AG04449 (cell line): ENCODE measurements at regions not wholly inside any gene's neighbourhood (a gene's known extent, or its start where the extent isn't known, plus 50 kb on each side); places are given as distances from the start of the nearest gene placed in this dataset.

Experiments
- CTCF ChIA-PET: fragments of 350-600 bp; formaldehyde crosslinking; extraction: SDS; loops from one replicate; lab custom pipeline; 2021; ENCODE audit warnings: antibody characterized with exemption; lab: Yijun Ruan, JAX
- POLR2A ChIA-PET: fragments of 400-600, 350-600 bp; formaldehyde crosslinking; extraction: SDS; loops from one replicate; lab custom pipeline; 2020; ENCODE audit warnings: antibody characterized with exemption, inconsistent platforms; lab: Yijun Ruan, JAX
- DNase-seq: peaks from one replicate; pipeline ENCODE4 v3.0.0-alpha.2; 2010; ENCODE audit warnings: low read depth, low spot score
- H3K4me3 ChIP-seq: 2 replicates; pipeline ENCODE4 v1.5.1; 2011; ENCODE audit warnings: low read depth, mild to moderate bottlenecking, control low read depth, low read length
- TF ChIP-seq, protein P1 (sequence below): IDR thresholded peaks from one replicate; pipeline ENCODE4 v1.5.1; 2011; ENCODE audit warnings: mild to moderate bottlenecking, moderate library complexity, low read length, control low read depth, inconsistent platforms; ENCODE audit not compliant: insufficient read depth; ENCODE audit errors: missing control alignments

- no peak overlapping the region for H3K4me3 ChIP-seq
- ChIA-PET CTCF (no interaction called here), POLR2A (no interaction called here)
- TF ChIP-seq, protein P1, sequence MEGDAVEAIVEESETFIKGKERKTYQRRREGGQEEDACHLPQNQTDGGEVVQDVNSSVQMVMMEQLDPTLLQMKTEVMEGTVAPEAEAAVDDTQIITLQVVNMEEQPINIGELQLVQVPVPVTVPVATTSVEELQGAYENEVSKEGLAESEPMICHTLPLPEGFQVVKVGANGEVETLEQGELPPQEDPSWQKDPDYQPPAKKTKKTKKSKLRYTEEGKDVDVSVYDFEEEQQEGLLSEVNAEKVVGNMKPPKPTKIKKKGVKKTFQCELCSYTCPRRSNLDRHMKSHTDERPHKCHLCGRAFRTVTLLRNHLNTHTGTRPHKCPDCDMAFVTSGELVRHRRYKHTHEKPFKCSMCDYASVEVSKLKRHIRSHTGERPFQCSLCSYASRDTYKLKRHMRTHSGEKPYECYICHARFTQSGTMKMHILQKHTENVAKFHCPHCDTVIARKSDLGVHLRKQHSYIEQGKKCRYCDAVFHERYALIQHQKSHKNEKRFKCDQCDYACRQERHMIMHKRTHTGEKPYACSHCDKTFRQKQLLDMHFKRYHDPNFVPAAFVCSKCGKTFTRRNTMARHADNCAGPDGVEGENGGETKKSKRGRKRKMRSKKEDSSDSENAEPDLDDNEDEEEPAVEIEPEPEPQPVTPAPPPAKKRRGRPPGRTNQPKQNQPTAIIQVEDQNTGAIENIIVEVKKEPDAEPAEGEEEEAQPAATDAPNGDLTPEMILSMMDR = no peak
- no peak for DNase-seq
Observed at GRCh38 chr2:37848451-37848850, 76.6 kb upstream of the RMDN2 start.

DNA sequence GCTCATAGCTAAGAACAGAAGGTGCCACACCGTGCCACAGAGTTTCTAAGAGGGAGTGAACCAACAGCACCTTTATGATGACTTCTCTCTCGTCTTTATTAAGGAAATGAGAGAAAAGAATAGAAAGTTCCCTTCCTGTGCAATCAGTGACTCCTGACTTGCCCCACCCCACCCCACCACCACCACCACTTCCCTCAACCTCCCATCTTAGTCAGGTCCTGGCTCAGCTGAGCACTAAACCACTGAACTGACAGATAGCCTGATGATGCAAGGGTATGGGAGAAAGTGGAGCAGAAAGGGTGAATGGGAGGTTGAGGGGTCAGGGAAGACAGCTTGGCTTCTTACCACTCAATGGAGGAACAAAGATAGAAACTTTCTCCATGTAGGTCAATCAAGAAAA is 75.2 kb upstream of the RMDN2 start:
- DNase-seq = no peak
- TF ChIP-seq, protein P1 = no peak
- ChIA-PET POLR2A (no interaction called here), CTCF (interaction anchor here (3.2 kb wide), 1 partner anchor 435 kb away, joined by 13 read pairs; no protein-coding TSS in a partner anchor)
- H3K4me3 ChIP-seq = no peak overlapping the region

DNA sequence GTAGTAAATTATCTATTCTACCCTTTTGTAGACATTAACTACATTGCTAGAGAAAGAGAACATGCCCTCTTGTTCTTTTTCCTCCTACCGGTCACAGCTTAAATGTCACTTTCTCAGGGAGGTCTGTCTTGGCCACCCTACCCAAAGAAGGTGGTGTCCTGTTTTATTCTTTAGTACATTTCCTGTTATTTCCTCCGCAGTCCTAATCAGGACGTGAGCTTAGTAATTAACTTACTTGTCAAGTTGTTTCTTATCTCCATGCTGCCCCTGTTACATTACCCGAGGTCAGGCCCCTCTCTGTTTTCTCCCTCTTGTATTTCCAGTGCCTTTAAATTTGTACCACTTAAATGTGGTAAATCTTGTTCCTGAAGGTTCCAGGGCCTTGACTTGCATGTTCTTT is 73.7 kb upstream of the RMDN2 start:
- no peak for DNase-seq
- TF ChIP-seq, protein P1 = no peak
- ChIA-PET POLR2A (no interaction called here), CTCF (interaction anchor here (0.8 to 3.2 kb wide), 5 partner anchors 26 to 455 kb away, joined by 3 to 13 read pairs (median 5); no protein-coding TSS in a partner anchor)
- no peak overlapping the region for H3K4me3 ChIP-seq

DNA sequence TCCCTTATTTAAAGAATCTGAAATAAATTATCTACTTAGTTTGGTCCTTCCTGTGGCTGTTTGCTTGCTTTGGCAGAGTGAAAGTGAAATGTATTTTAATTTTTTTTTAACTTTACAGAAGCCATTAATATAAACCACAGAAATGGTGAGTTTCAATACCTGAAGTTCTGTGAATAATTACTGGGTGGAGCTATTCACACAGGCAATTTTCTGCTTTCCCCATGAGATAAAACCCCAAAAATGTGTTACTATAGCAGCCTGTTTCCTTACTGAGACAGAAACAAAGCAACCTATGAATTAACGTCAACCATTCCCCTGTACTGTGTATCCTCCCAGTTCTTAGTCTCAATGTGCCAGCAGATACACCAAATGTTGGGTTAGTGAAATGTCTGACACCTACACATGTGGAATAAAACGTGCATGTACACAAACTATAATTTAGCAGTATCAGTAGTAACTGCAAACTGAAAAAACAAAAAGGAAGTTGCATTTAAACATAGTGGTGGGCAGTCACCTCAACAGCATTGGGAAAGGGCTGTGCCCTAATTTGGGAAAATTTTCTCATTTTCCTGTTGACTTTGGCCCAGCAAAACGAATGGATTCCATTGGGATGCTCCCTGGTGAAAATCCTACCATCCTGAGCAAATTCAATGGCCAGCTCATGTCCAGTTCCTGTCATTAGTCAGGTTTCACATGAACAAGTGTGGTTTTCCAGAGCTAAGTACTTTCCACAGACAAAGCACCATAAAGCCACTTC is 73.1 kb upstream of the RMDN2 start:
- TF ChIP-seq, protein P1 = no peak
- POLR2A ChIA-PET = no interaction called here
- CTCF ChIA-PET = interaction anchor here (0.8 to 3.2 kb wide), 5 partner anchors 25 to 456 kb away, joined by 3 to 13 read pairs (median 5); no protein-coding TSS in a partner anchor
- DNase-seq = no peak
- no peak overlapping the region for H3K4me3 ChIP-seq

- H3K4me3 ChIP-seq = no peak overlapping the region
- CTCF ChIA-PET = interaction anchor here (2.4 kb wide), 1 partner anchor 25 kb away, joined by 6 read pairs; no protein-coding TSS in a partner anchor
- no peak for DNase-seq
- TF ChIP-seq, protein P1 = no peak
- POLR2A ChIA-PET = no interaction called here
Observed at GRCh38 chr2:37852585-37853014, 72.5 kb upstream of the RMDN2 start.

DNA sequence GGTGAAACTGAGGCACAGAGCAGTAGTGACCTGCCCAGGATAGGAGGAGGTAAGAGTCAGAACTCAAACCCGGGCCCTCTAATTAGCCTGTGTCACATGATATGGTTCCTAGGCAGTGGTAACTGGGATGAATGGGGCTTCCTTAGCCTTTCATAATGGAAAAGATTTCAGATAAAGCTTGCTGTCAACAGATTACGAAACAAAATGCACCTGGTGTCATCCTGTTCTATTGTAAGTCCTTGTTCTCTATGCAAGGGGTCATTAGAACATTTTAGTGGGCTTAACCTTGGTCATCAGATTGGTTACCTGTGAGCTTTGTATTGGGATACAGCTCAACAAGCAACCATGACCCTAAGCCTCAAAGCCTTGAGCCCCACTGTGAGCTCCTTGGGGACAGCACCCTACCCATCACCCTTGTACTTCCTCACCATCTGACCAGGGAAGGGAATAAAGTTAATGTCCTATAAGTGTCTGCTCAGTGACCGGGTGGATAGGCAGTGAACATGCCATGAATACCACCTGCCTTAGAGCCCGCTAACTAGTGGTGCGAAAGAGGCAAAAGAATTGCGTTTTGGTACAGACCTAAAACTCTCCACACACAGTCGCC is 70.3 kb upstream of the RMDN2 start:
- CTCF ChIA-PET = interaction anchor here (0.9 to 2.4 kb wide), 6 partner anchors 8 to 459 kb away, joined by 3 to 10 read pairs (median 7); no protein-coding TSS in a partner anchor
- no peak overlapping the region for H3K4me3 ChIP-seq
- TF ChIP-seq, protein P1 = no peak
- DNase-seq = no peak
- POLR2A ChIA-PET = no interaction called here
